OCI-LY7 (cell line): ENCODE measurements at regions not wholly inside any gene's neighbourhood (a gene's known extent, or its start where the extent isn't known, plus 50 kb on each side); places are given as distances from the start of the nearest gene placed in this dataset.

ENCODE experiments used
- EZH2phosphoT487 ChIP-seq: fragments of 200-600 bp; sonication (generic); IDR thresholded peaks from 2 replicates; pipeline ENCODE4 v1.6.1; 2018; ENCODE audit warnings: low read depth, borderline replicate concordance, mild to moderate bottlenecking, mixed run types, antibody characterized with exemption, low read length, moderate library complexity, mixed read lengths
- TF ChIP-seq, protein P1 (sequence below): fragments of 200-600 bp; sonication (generic); conservative IDR thresholded peaks from 2 replicates; pipeline ENCODE4 v1.5.1; 2014; ENCODE audit warnings: mild to moderate bottlenecking, antibody characterized with exemption, low read length, moderate library complexity, mixed read lengths

GRCh38 chr12:68420225-68421010 lies 88.3 kb upstream of the MDM1 start:
- TF ChIP-seq, protein P1, sequence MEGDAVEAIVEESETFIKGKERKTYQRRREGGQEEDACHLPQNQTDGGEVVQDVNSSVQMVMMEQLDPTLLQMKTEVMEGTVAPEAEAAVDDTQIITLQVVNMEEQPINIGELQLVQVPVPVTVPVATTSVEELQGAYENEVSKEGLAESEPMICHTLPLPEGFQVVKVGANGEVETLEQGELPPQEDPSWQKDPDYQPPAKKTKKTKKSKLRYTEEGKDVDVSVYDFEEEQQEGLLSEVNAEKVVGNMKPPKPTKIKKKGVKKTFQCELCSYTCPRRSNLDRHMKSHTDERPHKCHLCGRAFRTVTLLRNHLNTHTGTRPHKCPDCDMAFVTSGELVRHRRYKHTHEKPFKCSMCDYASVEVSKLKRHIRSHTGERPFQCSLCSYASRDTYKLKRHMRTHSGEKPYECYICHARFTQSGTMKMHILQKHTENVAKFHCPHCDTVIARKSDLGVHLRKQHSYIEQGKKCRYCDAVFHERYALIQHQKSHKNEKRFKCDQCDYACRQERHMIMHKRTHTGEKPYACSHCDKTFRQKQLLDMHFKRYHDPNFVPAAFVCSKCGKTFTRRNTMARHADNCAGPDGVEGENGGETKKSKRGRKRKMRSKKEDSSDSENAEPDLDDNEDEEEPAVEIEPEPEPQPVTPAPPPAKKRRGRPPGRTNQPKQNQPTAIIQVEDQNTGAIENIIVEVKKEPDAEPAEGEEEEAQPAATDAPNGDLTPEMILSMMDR: no peak
- no peak for TF ChIP-seq EZH2phosphoT487
